ENCODE measurements at regions not wholly inside any gene's neighbourhood (a gene's known extent, or its start where the extent isn't known, plus 50 kb on each side); places are given as distances from the start of the nearest gene placed in this dataset.

DNA sequence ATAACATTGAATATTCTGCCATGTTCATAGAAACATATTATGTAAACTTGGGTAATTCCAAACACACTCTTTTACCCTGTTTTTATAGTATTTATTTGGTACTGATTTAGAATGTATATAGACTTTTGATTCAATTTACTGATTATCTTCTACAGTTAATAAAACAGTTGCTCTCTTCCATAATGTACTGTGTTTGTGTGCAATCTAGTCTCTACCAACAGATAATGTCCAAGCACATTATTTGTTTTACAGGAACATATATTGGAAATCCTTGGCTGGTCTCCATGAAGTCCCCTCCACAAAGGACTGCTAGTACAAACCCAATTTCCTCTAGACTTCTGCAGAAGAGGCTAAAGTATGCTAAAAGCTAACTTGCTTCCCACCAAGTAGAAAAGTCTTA is 386.6 kb downstream of the RND3 start:
- TF ChIP-seq, protein P1, sequence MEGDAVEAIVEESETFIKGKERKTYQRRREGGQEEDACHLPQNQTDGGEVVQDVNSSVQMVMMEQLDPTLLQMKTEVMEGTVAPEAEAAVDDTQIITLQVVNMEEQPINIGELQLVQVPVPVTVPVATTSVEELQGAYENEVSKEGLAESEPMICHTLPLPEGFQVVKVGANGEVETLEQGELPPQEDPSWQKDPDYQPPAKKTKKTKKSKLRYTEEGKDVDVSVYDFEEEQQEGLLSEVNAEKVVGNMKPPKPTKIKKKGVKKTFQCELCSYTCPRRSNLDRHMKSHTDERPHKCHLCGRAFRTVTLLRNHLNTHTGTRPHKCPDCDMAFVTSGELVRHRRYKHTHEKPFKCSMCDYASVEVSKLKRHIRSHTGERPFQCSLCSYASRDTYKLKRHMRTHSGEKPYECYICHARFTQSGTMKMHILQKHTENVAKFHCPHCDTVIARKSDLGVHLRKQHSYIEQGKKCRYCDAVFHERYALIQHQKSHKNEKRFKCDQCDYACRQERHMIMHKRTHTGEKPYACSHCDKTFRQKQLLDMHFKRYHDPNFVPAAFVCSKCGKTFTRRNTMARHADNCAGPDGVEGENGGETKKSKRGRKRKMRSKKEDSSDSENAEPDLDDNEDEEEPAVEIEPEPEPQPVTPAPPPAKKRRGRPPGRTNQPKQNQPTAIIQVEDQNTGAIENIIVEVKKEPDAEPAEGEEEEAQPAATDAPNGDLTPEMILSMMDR (conservative IDR thresholded peaks at IDR 0.05) = no peak
- TF ChIP-seq EZH2 (IDR thresholded peaks at IDR 0.05; ENCODE audit: low read depth) = no peak

Data from PC-9 (cell line).